Bronchial epithelial cell (primary cell): ENCODE measurements at regions not wholly inside any gene's neighbourhood (a gene's known extent, or its start where the extent isn't known, plus 50 kb on each side); places are given as distances from the start of the nearest gene placed in this dataset.

Experiments used
- DNase-seq: peaks from one replicate; pipeline ENCODE4 v3.0.0-alpha.2; 2010; ENCODE audit warnings: low read depth
- FAIRE-seq: peaks from 2 replicates; lab custom pipeline; 2011; peaks lifted over from hg19 to GRCh38; lab: Jason Lieb, UNC
- H3K27me3 ChIP-seq: 2 replicates; pipeline ENCODE4 v1.5.1; 2011; ENCODE audit warnings: low read length; ENCODE audit not compliant: control insufficient read depth, insufficient read depth
- H3K36me3 ChIP-seq: 2 replicates; pipeline ENCODE4 v1.5.1; 2011; ENCODE audit warnings: low read length; ENCODE audit not compliant: control insufficient read depth, insufficient read depth
- H3K4me3 ChIP-seq: 2 replicates; pipeline ENCODE4 v1.5.1; 2011; ENCODE audit warnings: mild to moderate bottlenecking, low read depth, low read length, control low read depth
- TF ChIP-seq, protein P1 (sequence below): IDR thresholded peaks from 2 replicates; pipeline ENCODE4 v1.5.1; 2011; ENCODE audit warnings: mild to moderate bottlenecking, moderate library complexity, low read length, control low read depth, inconsistent platforms; ENCODE audit not compliant: insufficient read depth, severe bottlenecking

DNA sequence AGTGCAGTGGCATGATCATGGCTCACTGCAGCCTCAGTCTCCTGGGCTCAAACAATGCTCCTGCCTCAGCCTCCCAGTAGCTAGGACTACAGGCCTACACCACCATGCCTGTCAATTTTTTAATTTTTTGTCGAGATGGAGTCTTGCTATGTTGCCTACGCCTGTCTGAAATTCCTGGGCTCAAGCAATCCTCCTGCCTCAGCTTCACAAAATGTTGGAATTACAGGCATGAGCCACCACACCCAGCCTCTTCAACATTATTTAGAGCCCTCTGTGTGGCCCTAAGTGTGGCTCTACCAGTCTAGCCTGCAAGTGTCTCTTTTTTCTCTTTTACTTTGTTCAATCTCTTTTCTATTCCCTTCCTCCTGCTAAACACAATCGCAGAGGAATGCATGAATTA lies 154.4 kb upstream of the EPB41L4A start:
- no peak overlapping the region for H3K4me3 ChIP-seq
- no peak for FAIRE-seq
- TF ChIP-seq, protein P1, sequence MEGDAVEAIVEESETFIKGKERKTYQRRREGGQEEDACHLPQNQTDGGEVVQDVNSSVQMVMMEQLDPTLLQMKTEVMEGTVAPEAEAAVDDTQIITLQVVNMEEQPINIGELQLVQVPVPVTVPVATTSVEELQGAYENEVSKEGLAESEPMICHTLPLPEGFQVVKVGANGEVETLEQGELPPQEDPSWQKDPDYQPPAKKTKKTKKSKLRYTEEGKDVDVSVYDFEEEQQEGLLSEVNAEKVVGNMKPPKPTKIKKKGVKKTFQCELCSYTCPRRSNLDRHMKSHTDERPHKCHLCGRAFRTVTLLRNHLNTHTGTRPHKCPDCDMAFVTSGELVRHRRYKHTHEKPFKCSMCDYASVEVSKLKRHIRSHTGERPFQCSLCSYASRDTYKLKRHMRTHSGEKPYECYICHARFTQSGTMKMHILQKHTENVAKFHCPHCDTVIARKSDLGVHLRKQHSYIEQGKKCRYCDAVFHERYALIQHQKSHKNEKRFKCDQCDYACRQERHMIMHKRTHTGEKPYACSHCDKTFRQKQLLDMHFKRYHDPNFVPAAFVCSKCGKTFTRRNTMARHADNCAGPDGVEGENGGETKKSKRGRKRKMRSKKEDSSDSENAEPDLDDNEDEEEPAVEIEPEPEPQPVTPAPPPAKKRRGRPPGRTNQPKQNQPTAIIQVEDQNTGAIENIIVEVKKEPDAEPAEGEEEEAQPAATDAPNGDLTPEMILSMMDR, result no peak
- no peaks in the 10 kb centered on the region for H3K36me3 ChIP-seq
- no peak for DNase-seq
- H3K27me3 ChIP-seq, result peaks cover 2% of the 10 kb centered on the region

DNA sequence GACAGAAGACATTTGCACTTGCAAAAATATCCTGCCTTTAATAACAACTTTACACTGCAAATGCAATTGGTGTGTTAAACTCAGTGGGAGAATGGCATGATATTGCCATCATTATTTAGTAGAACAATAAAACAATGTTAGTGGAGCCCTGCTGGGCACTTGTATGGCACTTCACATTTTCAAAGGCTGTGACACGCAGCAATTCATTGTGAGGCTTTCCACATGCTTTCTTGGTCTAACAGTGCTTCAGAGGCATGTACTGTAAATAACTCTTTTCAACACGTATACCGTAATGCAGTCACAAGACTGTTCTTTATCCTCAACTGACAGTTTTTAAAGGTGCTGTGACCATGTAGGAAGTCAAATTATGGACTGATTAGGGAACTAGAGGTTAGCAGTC lies 155.5 kb upstream of the EPB41L4A start:
- FAIRE-seq (no peak), DNase-seq (no peak)
- no peaks in the 10 kb centered on the region for H3K36me3 ChIP-seq
- H3K4me3 ChIP-seq, result no peak overlapping the region
- peaks cover 2% of the 10 kb centered on the region for H3K27me3 ChIP-seq
- TF ChIP-seq, protein P1, result no peak

DNA sequence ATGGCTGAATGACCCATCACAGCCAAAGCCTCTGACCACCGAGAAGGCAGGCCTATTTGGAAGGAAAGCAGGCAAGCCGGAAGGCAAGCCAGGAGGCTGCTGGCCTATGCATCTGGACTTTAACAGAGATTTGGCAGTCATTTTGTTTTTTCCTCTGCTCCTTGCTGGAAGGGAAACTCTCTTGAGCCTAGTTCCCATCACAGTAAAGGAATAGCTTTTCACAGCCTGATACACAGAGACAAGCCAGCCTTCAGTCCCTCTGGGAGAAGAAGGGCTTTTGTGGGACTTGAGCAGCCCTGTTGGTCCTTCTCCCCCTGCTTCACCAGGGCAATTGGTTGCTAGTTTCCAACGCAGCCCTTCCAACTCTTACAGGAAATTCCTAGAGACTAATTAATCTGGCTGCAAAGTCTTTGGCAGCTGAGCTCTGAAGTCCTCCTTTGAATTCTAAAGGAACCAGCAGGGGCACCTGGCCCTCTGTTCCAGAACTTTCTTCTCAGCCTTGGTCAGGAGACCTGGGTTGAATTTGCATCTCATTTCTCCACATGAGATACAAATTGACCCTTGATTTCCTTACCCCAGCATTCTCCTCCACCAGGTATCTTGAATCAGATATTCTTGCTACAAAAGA lies 157.3 kb upstream of the EPB41L4A start:
- TF ChIP-seq, protein P1, result no peak
- DNase-seq (no peak), FAIRE-seq (no peak)
- H3K36me3 ChIP-seq, result no peaks in the 10 kb centered on the region
- H3K27me3 ChIP-seq, result peaks cover 2% of the 10 kb centered on the region
- H3K4me3 ChIP-seq, result no peak overlapping the region

DNA sequence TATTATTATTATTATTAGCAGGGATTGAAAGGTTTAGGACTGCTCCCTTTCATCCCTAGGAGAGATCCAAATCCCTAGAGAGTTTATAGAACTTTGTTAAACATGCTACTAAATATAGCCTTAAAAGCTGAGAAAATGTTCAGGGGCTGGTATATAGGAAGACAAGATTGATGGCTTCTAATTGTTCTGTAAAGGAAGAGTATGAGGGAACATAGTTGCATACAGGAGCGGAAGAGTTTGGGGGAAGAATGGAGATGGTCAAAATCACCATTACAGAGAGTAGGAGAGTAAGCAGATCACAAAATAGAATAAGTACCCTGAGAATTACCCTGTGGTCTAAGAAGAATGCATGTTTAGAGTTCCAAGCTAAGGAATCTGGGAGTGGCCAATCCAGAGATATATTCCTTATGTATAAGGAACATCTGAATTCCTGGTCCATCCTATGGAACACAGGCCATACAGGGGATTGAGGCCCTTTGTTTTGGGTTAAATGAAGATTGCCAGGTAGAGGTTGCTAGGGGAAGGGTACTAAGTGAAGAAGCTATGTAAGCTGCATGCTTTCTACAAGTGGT lies 158.0 kb upstream of the APC start:
- FAIRE-seq (no peak), DNase-seq (no peak)
- TF ChIP-seq, protein P1, result no peak
- H3K27me3 ChIP-seq, result peaks cover 2% of the 10 kb centered on the region
- no peaks in the 10 kb centered on the region for H3K36me3 ChIP-seq
- no peak overlapping the region for H3K4me3 ChIP-seq

DNA sequence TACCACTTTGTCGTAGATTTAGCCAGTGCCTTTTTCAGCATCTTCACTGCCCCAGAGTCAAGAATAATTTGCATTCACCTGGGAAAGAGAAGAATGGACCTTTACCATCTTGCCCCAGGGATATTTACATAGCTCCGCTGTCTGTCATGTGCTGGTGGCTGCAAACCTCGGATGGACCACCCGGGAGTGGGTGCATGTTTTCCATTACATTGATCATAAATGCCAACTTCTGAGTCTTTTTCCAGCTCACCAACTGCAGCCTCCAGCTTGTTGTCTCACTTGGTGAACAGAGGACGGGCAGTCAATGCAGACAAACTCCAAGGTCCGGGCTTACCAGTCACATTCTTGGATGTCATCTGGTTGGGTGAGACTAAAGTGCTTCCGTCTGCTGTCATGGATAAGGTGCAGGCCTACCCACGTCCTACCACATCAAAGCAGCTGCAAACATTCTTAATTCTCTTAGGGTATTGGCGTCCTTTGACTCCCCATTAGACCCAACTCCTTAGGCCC lies 155.8 kb upstream of the APC start:
- Histone ChIP-seq H3K4me3 (no peak overlapping the region), H3K27me3 (no peaks in the 10 kb centered on the region), H3K36me3 (no peaks in the 10 kb centered on the region)
- FAIRE-seq, result no peak
- DNase-seq, result no peak
- TF ChIP-seq, protein P1, result no peak
